IMR-90 (cell line): ENCODE measurements at regions not wholly inside any gene's neighbourhood (a gene's known extent, or its start where the extent isn't known, plus 50 kb on each side); places are given as distances from the start of the nearest gene placed in this dataset.

Experiments
- ATAC-seq: fragments of 200-7000 bp; cut with Tn5 transposase; 2 replicates; pipeline ENCODE4 v1.9.1; 2020; ENCODE audit warnings: low read depth, mild to moderate bottlenecking, moderate library complexity
- BruUV-seq: library from RNA; stranded (reverse); fragments of 400-500 nt; replicated peaks from 2 replicates; lab custom pipeline; 2021; lab: Mats Ljungman, UMichigan
- CTCF ChIA-PET: fragments of 300-600 bp; formaldehyde crosslinking; extraction: SDS; loops from one replicate; lab custom pipeline; 2021; ENCODE audit warnings: antibody characterized with exemption; lab: Yijun Ruan, JAX
- POLR2A ChIA-PET: fragments of 300-600 bp; sonication (Branson Sonifier 250); formaldehyde crosslinking; loops from one replicate; lab custom pipeline; 2022; ENCODE audit warnings: antibody characterized with exemption; ENCODE audit not compliant: unreplicated experiment; lab: Charles Lee
- DNase-seq: peaks from one replicate; pipeline ENCODE4 v3.0.0; 2013
- H2AFZ ChIP-seq: replicated peaks from 2 replicates; pipeline ENCODE3; 2013; ENCODE audit warnings: low read length, mild to moderate bottlenecking; ENCODE audit not compliant: poor library complexity
- H2AK5ac ChIP-seq: 2 replicates; pipeline ENCODE4 v1.6.1; 2013; ENCODE audit warnings: low read depth, low read length, inconsistent platforms
- H2AK9ac ChIP-seq: replicated peaks from 2 replicates; pipeline ENCODE3; 2013; ENCODE audit warnings: mild to moderate bottlenecking, low read depth, low read length, moderate library complexity; ENCODE audit not compliant: poor library complexity
- H2BK120ac ChIP-seq: 2 replicates; pipeline ENCODE4 v1.6.1; 2013; ENCODE audit warnings: low read depth, low read length, inconsistent platforms
- H2BK15ac ChIP-seq: 3 replicates; pipeline ENCODE4 v1.6.1; 2013; ENCODE audit warnings: low read depth, low read length, inconsistent platforms
- H2BK20ac ChIP-seq: 2 replicates; pipeline ENCODE4 v1.6.1; 2013; ENCODE audit warnings: low read depth, mild to moderate bottlenecking, inconsistent platforms, low read length, moderate library complexity
- H2BK5ac ChIP-seq: 2 replicates; pipeline ENCODE4 v1.6.1; 2013; ENCODE audit warnings: mild to moderate bottlenecking, low read depth, low read length, inconsistent platforms; ENCODE audit not compliant: poor library complexity, severe bottlenecking
- H3K14ac ChIP-seq: replicated peaks from 2 replicates; pipeline ENCODE4 v1.6.1; 2013; ENCODE audit warnings: low read depth, low read length, inconsistent platforms
- H3K18ac ChIP-seq: 2 replicates; pipeline ENCODE4 v1.6.1; 2013; ENCODE audit warnings: low read depth, low read length, control low read depth
- H3K23ac ChIP-seq: 2 replicates; pipeline ENCODE4 v1.6.1; 2013; ENCODE audit warnings: low read depth, low read length, inconsistent platforms
- H3K27ac ChIP-seq: 2 replicates; pipeline ENCODE4 v1.5.1; 2013; ENCODE audit warnings: mild to moderate bottlenecking, control low read depth, low read length; ENCODE audit not compliant: insufficient read depth
- H3K27me3 ChIP-seq: 2 replicates; pipeline ENCODE4 v1.6.1; 2013; ENCODE audit warnings: low read length; ENCODE audit not compliant: control insufficient read depth, insufficient read depth
- H3K36me3 ChIP-seq: 2 replicates; pipeline ENCODE4 v1.6.1; 2013; ENCODE audit warnings: low read length, mixed read lengths; ENCODE audit not compliant: control insufficient read depth, insufficient read depth
- H3K4ac ChIP-seq: 2 replicates; pipeline ENCODE4 v1.6.1; 2013; ENCODE audit warnings: low read depth, low read length, inconsistent platforms
- H3K4me1 ChIP-seq: 2 replicates; pipeline ENCODE4 v1.6.1; 2013; ENCODE audit warnings: low read length, mixed read lengths; ENCODE audit not compliant: control insufficient read depth, insufficient read depth
- H3K4me2 ChIP-seq: 2 replicates; pipeline ENCODE4 v1.6.1; 2013; ENCODE audit warnings: low read depth, mild to moderate bottlenecking, control low read depth, low read length, moderate library complexity
- H3K4me3 ChIP-seq: 2 replicates; pipeline ENCODE4 v1.5.1; 2013; ENCODE audit warnings: low read depth, mild to moderate bottlenecking, control low read depth, low read length, moderate library complexity; ENCODE audit not compliant: insufficient read depth
- H3K56ac ChIP-seq: 2 replicates; pipeline ENCODE4 v1.6.1; 2013; ENCODE audit warnings: low read length, inconsistent platforms; ENCODE audit not compliant: insufficient read depth; ENCODE audit errors: extremely low read depth
- H3K79me1 ChIP-seq, 2 experiments: 2 replicates each; pipeline ENCODE4 v1.6.1; 2013; ENCODE audit warnings: low read length in 2 of 2, inconsistent platforms in 1 of 2, low read depth in 1 of 2
- H3K9ac ChIP-seq: 2 replicates; pipeline ENCODE4 v1.6.1; 2013; ENCODE audit warnings: low read depth, low read length, control low read depth
- H3K9me1 ChIP-seq: 2 replicates; pipeline ENCODE4 v1.6.1; 2013; ENCODE audit warnings: low read length, inconsistent platforms; ENCODE audit not compliant: insufficient read depth
- H3K9me3 ChIP-seq: 2 replicates; pipeline ENCODE4 v1.6.1; 2013; ENCODE audit warnings: low read length; ENCODE audit not compliant: control insufficient read depth, insufficient read depth
- H4K20me1 ChIP-seq: 2 replicates; pipeline ENCODE4 v1.6.1; 2013; ENCODE audit warnings: low read length, inconsistent platforms; ENCODE audit not compliant: insufficient read depth
- H4K5ac ChIP-seq: 2 replicates; pipeline ENCODE4 v1.6.1; 2013; ENCODE audit warnings: mild to moderate bottlenecking, low read depth, low read length, control low read depth
- H4K8ac ChIP-seq, 2 experiments: 2 replicates each; pipeline ENCODE4 v1.6.1; 2013; ENCODE audit warnings: low read depth in 2 of 2, low read length in 2 of 2, control low read depth in 1 of 2, inconsistent platforms in 1 of 2
- H4K91ac ChIP-seq: 2 replicates; pipeline ENCODE4 v1.6.1; 2013; ENCODE audit warnings: low read depth, low read length, inconsistent platforms; ENCODE audit not compliant: insufficient read depth
- BHLHE40 ChIP-seq: fragments of 150-350 bp; IDR thresholded peaks from 2 replicates; pipeline ENCODE4 v1.6.1; 2016; ENCODE audit warnings: mild to moderate bottlenecking, low read depth, low read length
- CEBPB ChIP-seq: IDR thresholded peaks from 2 replicates; pipeline ENCODE4 v1.6.1; 2012; ENCODE audit warnings: low read depth, low read length, improper control_type of control experiment
- CHD1 ChIP-seq: IDR thresholded peaks from 2 replicates; pipeline ENCODE4 v1.6.1; 2012; ENCODE audit warnings: low read depth, low read length, improper control_type of control experiment
- ELK1 ChIP-seq: fragments of 150-350 bp; IDR thresholded peaks from 2 replicates; pipeline ENCODE4 v1.6.1; 2016; ENCODE audit warnings: low read depth, mild to moderate bottlenecking, low read length, moderate library complexity, borderline replicate concordance
- FOS ChIP-seq: fragments of 150-350 bp; IDR thresholded peaks from 2 replicates; pipeline ENCODE4 v1.6.1; 2016; ENCODE audit warnings: low read depth, low read length
- MAFK ChIP-seq: IDR thresholded peaks from 2 replicates; pipeline ENCODE4 v1.6.1; 2012; ENCODE audit warnings: low read depth, low read length, improper control_type of control experiment
- MAZ ChIP-seq: IDR thresholded peaks from 2 replicates; pipeline ENCODE4 v1.6.1; 2012; ENCODE audit warnings: low read depth, mild to moderate bottlenecking, low read length, improper control_type of control experiment, moderate library complexity, borderline replicate concordance
- MXI1 ChIP-seq: IDR thresholded peaks from 2 replicates; pipeline ENCODE4 v1.6.1; 2012; ENCODE audit warnings: low read depth, mild to moderate bottlenecking, low read length, moderate library complexity, borderline replicate concordance
- NFE2L2 ChIP-seq: fragments of 150-350 bp; IDR thresholded peaks from 2 replicates; pipeline ENCODE4 v1.6.1; 2016; ENCODE audit warnings: low read depth, mild to moderate bottlenecking, low read length
- POLR2A ChIP-seq: IDR thresholded peaks from 2 replicates; pipeline ENCODE4 v1.6.1; 2012; ENCODE audit warnings: mild to moderate bottlenecking, low read depth, low read length
- RAD21 ChIP-seq: IDR thresholded peaks from 2 replicates; pipeline ENCODE4 v1.6.1; 2012; ENCODE audit warnings: low read length, improper control_type of control experiment
- RCOR1 ChIP-seq: IDR thresholded peaks from 2 replicates; pipeline ENCODE4 v1.6.1; 2012; ENCODE audit warnings: mild to moderate bottlenecking, low read length, improper control_type of control experiment; ENCODE audit not compliant: insufficient replicate concordance
- RFX5 ChIP-seq: IDR thresholded peaks from 2 replicates; pipeline ENCODE4 v1.8.0; 2012; ENCODE audit warnings: low read depth, mild to moderate bottlenecking, low read length, moderate library complexity
- SMC3 ChIP-seq: fragments of 150-350 bp; IDR thresholded peaks from 2 replicates; pipeline ENCODE4 v1.6.1; 2016; ENCODE audit warnings: low read depth, mild to moderate bottlenecking, antibody characterized with exemption, low read length, moderate library complexity
- USF2 ChIP-seq: fragments of 150-350 bp; IDR thresholded peaks from 2 replicates; pipeline ENCODE4 v1.6.1; 2017; ENCODE audit warnings: mild to moderate bottlenecking, antibody characterized with exemption, low read length, low read depth
- WGBS, 2 experiments: methylation state at CpG; one replicate each; pipeline versions ENCODE4 v1.1.5 to v1.1.7; 2013; ENCODE audit warnings: missing lambda C conversion rate in 2 of 2; ENCODE audit not compliant: insufficient read length in 1 of 2; ENCODE audit errors: extremely low coverage in 2 of 2; 5-methylcytosine and 5-hydroxymethylcytosine counted together
- dilution Hi-C: fragments of 300-500 bp; cut with HindIII; formaldehyde crosslinking; loops from one replicate; pipeline ENCODE4 v1.14.3; 2018; ENCODE audit warnings: low sequenced_read_pairs; ENCODE audit not compliant: unreplicated experiment
- in situ Hi-C: fragments of 300-500 bp; cut with MboI; formaldehyde crosslinking; loops from 3 replicates; pipeline ENCODE4 v1.14.3; 2019; ENCODE audit warnings: low sequenced_read_pairs, inconsistent platforms, mixed read lengths
- intact Hi-C: fragments of 100-400 bp; cut with micrococcal nuclease; formaldehyde crosslinking; loops from 2 replicates; pipeline ENCODE4 v1.10.0; 2022
- TF ChIP-seq, protein P1 (sequence below): conservative IDR thresholded peaks from 2 replicates; pipeline ENCODE4 v1.5.1; 2012; ENCODE audit warnings: mild to moderate bottlenecking, low read depth, low read length, improper control_type of control experiment

DNA sequence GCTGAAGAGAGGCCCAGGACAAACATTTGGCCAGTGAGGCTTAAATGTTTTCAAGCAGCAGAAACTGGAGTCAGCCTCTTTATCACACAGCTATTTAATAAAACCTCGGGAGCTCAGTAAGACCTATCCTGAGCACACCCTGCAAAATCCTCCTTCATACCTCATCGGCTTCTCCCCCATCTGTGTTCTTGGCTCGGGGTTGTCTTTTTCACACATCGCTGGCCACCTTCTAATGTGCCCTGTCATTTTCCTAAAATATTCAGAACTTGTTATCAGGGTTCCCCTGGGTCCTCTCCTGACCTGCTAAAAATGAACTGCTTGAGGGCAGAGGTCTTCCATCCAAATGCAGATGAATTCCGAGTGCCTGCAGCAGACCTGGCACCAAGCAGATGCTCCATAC is 310.3 kb upstream of the AKR1E2 start:
- H3K4me2 ChIP-seq: no peak overlapping the region
- no peak overlapping the region for H2BK5ac ChIP-seq
- H4K91ac ChIP-seq: no peak overlapping the region
- no peak overlapping the region for H3K4ac ChIP-seq
- TF ChIP-seq FOS (no peak), ELK1 (no peak), BHLHE40 (no peak), CEBPB (no peak), MAFK (no peak), CHD1 (no peak), POLR2A (no peak), NFE2L2 (no peak), SMC3 (no peak), MXI1 (no peak), RAD21 (no peak), RCOR1 (no peak), USF2 (no peak), MAZ (no peak), RFX5 (no peak)
- TF ChIP-seq, protein P1, sequence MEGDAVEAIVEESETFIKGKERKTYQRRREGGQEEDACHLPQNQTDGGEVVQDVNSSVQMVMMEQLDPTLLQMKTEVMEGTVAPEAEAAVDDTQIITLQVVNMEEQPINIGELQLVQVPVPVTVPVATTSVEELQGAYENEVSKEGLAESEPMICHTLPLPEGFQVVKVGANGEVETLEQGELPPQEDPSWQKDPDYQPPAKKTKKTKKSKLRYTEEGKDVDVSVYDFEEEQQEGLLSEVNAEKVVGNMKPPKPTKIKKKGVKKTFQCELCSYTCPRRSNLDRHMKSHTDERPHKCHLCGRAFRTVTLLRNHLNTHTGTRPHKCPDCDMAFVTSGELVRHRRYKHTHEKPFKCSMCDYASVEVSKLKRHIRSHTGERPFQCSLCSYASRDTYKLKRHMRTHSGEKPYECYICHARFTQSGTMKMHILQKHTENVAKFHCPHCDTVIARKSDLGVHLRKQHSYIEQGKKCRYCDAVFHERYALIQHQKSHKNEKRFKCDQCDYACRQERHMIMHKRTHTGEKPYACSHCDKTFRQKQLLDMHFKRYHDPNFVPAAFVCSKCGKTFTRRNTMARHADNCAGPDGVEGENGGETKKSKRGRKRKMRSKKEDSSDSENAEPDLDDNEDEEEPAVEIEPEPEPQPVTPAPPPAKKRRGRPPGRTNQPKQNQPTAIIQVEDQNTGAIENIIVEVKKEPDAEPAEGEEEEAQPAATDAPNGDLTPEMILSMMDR: no peak
- dilution Hi-C loops (no loop called here), intact Hi-C loops (loop anchor here (10.0 kb wide), 1 partner anchor 1321 kb away; no protein-coding TSS in a partner anchor), in situ Hi-C loops (loop anchor here (25.0 kb wide), 1 partner anchor 1303 kb away; no protein-coding TSS in a partner anchor)
- no peak overlapping the region for H4K8ac ChIP-seq
- no peaks in the 10 kb centered on the region for H3K36me3 ChIP-seq
- no peaks in the 10 kb centered on the region for H3K4me1 ChIP-seq
- H2BK20ac ChIP-seq: no peak overlapping the region
- H3K9me1 ChIP-seq: no peaks in the 10 kb centered on the region
- no peaks in the 10 kb centered on the region for H3K27me3 ChIP-seq
- peak overlapping the region; percentile 30; the same call in 1 of the 2 replicates for H3K14ac ChIP-seq
- H3K4me3 ChIP-seq: no peak overlapping the region
- H3K9me3 ChIP-seq: 0 out of 2 replicates have a peak, but pooled peaks cover 2% of the 10 kb centered on the region
- H2AFZ ChIP-seq: peak overlapping the region; percentile 27
- H2BK120ac ChIP-seq: no peak overlapping the region
- H2BK15ac ChIP-seq: no peak overlapping the region
- peak overlapping the region; percentile 8; the same call in 1 of the 2 replicates for H2AK5ac ChIP-seq
- CTCF ChIA-PET: no interaction called here
- no peaks in the 10 kb centered on the region for H3K79me1 ChIP-seq
- 92% methylated on average over 4 of the region's 5 CpGs; no CpG with 5 or more reads in 1 of the 2 experiments for WGBS, 2 experiments
- H4K20me1 ChIP-seq: no peaks in the 10 kb centered on the region
- BruUV-seq: no TSS peak
- H4K5ac ChIP-seq: no peak overlapping the region
- H3K23ac ChIP-seq: no peak overlapping the region
- no peak overlapping the region for H3K56ac ChIP-seq
- H3K18ac ChIP-seq: no peak overlapping the region
- H3K9ac ChIP-seq: no peak overlapping the region
- POLR2A ChIA-PET: no interaction called here
- no peak for DNase-seq
- no peak for ATAC-seq
- peak overlapping the region; percentile 71 for H2AK9ac ChIP-seq
- H3K27ac ChIP-seq: no peak overlapping the region
